AG10803 (cell line): ENCODE measurements at regions not wholly inside any gene's neighbourhood (a gene's known extent, or its start where the extent isn't known, plus 50 kb on each side); places are given as distances from the start of the nearest gene placed in this dataset.

Experiments
- DNase-seq: peaks from one replicate; pipeline ENCODE4 v3.0.0; 2010; ENCODE audit warnings: low read depth
- H3K4me3 ChIP-seq: 2 replicates; pipeline ENCODE4 v1.5.1; 2011; ENCODE audit warnings: mild to moderate bottlenecking, low read length, control low read depth
- CTCF ChIP-seq: conservative IDR thresholded peaks from 2 replicates; pipeline ENCODE4 v1.5.1; 2011; ENCODE audit warnings: mild to moderate bottlenecking, low read length, control low read depth, inconsistent platforms

GRCh38 chr5:8012131-8012977 lies 143.4 kb downstream of the MTRR start:
- no peak for TF ChIP-seq CTCF

GRCh38 chr5:8013948-8014710 lies 145.2 kb downstream of the MTRR start:
- DNase-seq: no peak
- no peak for TF ChIP-seq CTCF
- no peak overlapping the region for H3K4me3 ChIP-seq

More at GRCh38 chr5:8012131-8012977, 143.4 kb downstream of the MTRR start:
- no peak overlapping the region for H3K4me3 ChIP-seq
- DNase-seq: no peak

GRCh38 chr5:8019719-8020218 lies 150.8 kb downstream of the MTRR start:
- H3K4me3 ChIP-seq: no peak overlapping the region
- DNase-seq: no peak
- TF ChIP-seq CTCF: no peak

GRCh38 chr5:8020861-8021514 lies 152.0 kb downstream of the MTRR start:
- no peak for DNase-seq
- no peak overlapping the region for H3K4me3 ChIP-seq
- no peak for TF ChIP-seq CTCF

- TF ChIP-seq CTCF: no peak
- H3K4me3 ChIP-seq: no peak overlapping the region
- no peak for DNase-seq
Observed at GRCh38 chr5:8028243-8028642, 159.3 kb downstream of the MTRR start.

- DNase-seq: no peak
- H3K4me3 ChIP-seq: no peak overlapping the region
- TF ChIP-seq CTCF: no peak
Observed at GRCh38 chr5:8033261-8033660, 164.3 kb downstream of the MTRR start.
